ENCODE measurements at regions not wholly inside any gene's neighbourhood (a gene's known extent, or its start where the extent isn't known, plus 50 kb on each side); places are given as distances from the start of the nearest gene placed in this dataset.

DNA sequence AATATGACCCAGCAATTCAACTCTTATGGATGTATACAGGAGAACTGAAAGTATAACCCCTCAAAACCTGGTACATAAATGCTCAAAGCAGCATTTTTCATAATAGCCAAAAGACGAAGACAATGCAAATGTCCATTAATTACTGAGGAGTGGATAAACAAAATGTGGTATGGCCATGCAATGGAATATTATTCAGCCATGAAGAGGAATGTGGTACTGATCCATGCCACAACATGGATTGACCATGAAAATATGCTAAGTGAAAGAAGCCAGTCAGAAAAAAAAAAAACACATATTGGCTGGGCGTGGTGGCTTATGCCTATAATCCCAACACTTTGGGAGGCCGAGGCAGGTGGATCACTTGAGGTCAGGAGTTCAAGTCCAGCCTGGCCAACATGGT is 74.5 kb upstream of the PLS3 start:
- no peaks in the 10 kb centered on the region for H3K36me3 ChIP-seq (ENCODE audit: low read depth, missing control alignments)
- WGBS, 2 donors = 88 to 94% methylated on average over 3 of the region's 3 CpGs
- no peak overlapping the region for H3K4me3 ChIP-seq
- TF ChIP-seq, protein P1, sequence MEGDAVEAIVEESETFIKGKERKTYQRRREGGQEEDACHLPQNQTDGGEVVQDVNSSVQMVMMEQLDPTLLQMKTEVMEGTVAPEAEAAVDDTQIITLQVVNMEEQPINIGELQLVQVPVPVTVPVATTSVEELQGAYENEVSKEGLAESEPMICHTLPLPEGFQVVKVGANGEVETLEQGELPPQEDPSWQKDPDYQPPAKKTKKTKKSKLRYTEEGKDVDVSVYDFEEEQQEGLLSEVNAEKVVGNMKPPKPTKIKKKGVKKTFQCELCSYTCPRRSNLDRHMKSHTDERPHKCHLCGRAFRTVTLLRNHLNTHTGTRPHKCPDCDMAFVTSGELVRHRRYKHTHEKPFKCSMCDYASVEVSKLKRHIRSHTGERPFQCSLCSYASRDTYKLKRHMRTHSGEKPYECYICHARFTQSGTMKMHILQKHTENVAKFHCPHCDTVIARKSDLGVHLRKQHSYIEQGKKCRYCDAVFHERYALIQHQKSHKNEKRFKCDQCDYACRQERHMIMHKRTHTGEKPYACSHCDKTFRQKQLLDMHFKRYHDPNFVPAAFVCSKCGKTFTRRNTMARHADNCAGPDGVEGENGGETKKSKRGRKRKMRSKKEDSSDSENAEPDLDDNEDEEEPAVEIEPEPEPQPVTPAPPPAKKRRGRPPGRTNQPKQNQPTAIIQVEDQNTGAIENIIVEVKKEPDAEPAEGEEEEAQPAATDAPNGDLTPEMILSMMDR (IDR thresholded peaks at IDR 0.05) = no peak
- TF ChIP-seq POLR2A (IDR thresholded peaks at IDR 0.05) = no peak
- no peaks in the 10 kb centered on the region for H3K9me3 ChIP-seq
- no peak for DNase-seq
- no peaks in the 10 kb centered on the region for H3K4me1 ChIP-seq
- intact Hi-C loops (cut with DNase I; ENCODE audit: low total_unique reads) = no loop called here
- H3K27me3 ChIP-seq = no peaks in the 10 kb centered on the region
- no peak overlapping the region for H3K27ac ChIP-seq

DNA sequence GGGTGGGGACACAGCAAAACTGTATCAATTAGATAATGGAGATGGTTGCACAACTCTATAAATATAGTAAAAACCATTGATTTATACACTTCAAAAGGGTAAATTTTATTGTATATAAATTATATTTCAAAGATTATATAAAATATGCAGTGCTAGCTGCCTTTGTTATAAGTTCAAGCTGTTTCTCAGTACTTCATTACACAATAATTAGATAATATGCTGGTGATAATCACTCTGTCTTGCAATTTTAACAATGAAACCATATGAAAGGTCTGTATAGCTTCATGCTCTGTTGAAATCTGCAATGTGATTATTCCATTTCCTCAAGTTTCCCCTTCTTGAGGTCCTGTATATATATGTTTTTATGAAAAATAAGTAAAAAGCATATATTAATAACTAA is 73.4 kb upstream of the PLS3 start:
- Histone ChIP-seq H3K27me3 (no peaks in the 10 kb centered on the region), H3K9me3 (no peaks in the 10 kb centered on the region), H3K4me3 (no peak overlapping the region), H3K27ac (no peak overlapping the region), H3K4me1 (no peaks in the 10 kb centered on the region), H3K36me3 (ENCODE audit: low read depth, missing control alignments) (no peaks in the 10 kb centered on the region)
- intact Hi-C loops (cut with DNase I; ENCODE audit: low total_unique reads) = no loop called here
- DNase-seq = no peak
- TF ChIP-seq, protein P1 (IDR thresholded peaks at IDR 0.05) = no peak
- TF ChIP-seq POLR2A (IDR thresholded peaks at IDR 0.05) = no peak

DNA sequence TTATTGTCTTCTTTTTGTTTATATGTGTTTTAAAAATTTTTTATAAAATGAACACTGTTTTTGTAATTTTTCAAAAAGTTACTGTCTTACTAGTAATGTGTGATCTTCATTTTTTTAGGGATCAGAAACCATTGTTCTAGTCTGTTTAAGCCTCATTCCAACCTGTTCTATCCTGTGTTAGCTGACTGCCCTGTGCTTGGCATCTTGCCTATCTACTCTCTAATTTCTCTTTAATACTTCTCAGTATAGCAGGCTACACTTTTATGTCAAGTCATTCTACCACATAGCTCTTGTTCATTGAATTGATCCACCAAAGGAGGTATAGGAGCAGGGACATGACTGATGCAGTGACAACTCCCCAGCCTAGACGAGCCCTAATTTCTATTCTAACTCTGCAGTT is 70.2 kb upstream of the PLS3 start:
- Histone ChIP-seq H3K4me1 (no peaks in the 10 kb centered on the region), H3K36me3 (ENCODE audit: low read depth, missing control alignments) (no peaks in the 10 kb centered on the region), H3K9me3 (no peaks in the 10 kb centered on the region), H3K27ac (no peak overlapping the region), H3K4me3 (no peak overlapping the region), H3K27me3 (no peaks in the 10 kb centered on the region)
- WGBS, 2 donors = 75 to 88% methylated on average over 1 of the region's 1 CpG
- intact Hi-C loops (cut with DNase I; ENCODE audit: low total_unique reads) = no loop called here
- no peak for DNase-seq
- TF ChIP-seq, protein P1 (IDR thresholded peaks at IDR 0.05) = no peak
- TF ChIP-seq POLR2A (IDR thresholded peaks at IDR 0.05) = no peak

DNA sequence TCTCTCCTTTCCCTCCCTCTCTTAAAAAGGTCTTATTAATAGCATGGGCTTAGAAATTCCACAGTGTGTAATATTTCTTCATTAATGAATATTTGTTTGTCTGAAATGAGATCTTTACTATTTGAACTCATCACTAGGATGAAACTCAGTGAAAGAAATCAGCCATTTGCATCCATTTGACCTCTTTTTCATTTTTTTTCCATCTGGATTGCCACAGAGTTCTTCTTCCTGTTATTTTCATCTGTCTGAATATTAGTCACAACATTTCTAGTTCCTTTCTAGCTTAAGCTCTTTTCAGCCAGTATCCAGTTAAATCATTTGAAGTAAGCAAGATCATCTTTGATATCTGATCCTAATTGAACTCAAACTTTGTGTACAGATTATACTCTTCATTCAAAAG is 69.2 kb upstream of the PLS3 start:
- TF ChIP-seq, protein P1 (IDR thresholded peaks at IDR 0.05) = no peak
- TF ChIP-seq POLR2A (IDR thresholded peaks at IDR 0.05) = no peak

DNA sequence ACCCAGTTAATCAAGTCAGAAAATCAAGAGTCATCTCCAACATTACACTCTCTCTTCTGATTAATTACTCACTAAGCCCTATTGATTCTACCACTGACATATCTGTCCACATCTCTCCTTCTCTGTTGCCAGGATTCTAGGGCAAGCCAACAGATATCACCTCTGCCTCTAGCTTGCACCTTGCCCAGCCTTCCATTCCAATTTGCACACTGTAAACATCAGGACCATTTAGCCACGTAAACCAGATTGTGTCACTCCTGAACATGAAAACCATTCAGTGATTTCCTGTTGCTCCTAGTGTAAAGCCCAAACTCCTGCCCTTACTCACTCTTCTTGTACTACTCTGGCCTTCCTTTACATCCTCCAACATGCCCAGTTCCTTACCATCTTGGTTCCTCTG is 68.0 kb upstream of the PLS3 start:
- no peak for DNase-seq

More for the DNA sequence above, 69.2 kb upstream of the PLS3 start:
- Histone ChIP-seq H3K27me3 (no peaks in the 10 kb centered on the region), H3K4me3 (no peak overlapping the region), H3K9me3 (no peaks in the 10 kb centered on the region), H3K27ac (no peak overlapping the region), H3K36me3 (ENCODE audit: low read depth, missing control alignments) (no peaks in the 10 kb centered on the region), H3K4me1 (no peaks in the 10 kb centered on the region)
- intact Hi-C loops (cut with DNase I; ENCODE audit: low total_unique reads) = no loop called here
- no peak for DNase-seq

More for the DNA sequence above, 68.0 kb upstream of the PLS3 start:
- Histone ChIP-seq H3K4me3 (no peak overlapping the region), H3K4me1 (no peaks in the 10 kb centered on the region), H3K27me3 (no peaks in the 10 kb centered on the region), H3K36me3 (ENCODE audit: low read depth, missing control alignments) (no peaks in the 10 kb centered on the region), H3K27ac (no peak overlapping the region), H3K9me3 (no peaks in the 10 kb centered on the region)
- intact Hi-C loops (cut with DNase I; ENCODE audit: low total_unique reads) = no loop called here
- TF ChIP-seq POLR2A (IDR thresholded peaks at IDR 0.05) = no peak
- TF ChIP-seq, protein P1 (IDR thresholded peaks at IDR 0.05) = no peak
- WGBS, 2 donors = 80 to 86% methylated on average over 1 of the region's 1 CpG
